SU-DHL-6 (cell line): ENCODE measurements at regions not wholly inside any gene's neighbourhood (a gene's known extent, or its start where the extent isn't known, plus 50 kb on each side); places are given as distances from the start of the nearest gene placed in this dataset.

ENCODE experiments used
- CTCF ChIP-seq: fragments of 200-600 bp; sonication (generic); IDR thresholded peaks from one replicate; pipeline ENCODE4 v1.5.1; 2017; ENCODE audit warnings: antibody characterized with exemption, mild to moderate bottlenecking, low read length, moderate library complexity; ENCODE audit not compliant: insufficient read depth, poor library complexity, severe bottlenecking
- EZH2phosphoT487 ChIP-seq: fragments of 200-600 bp; sonication (generic), shearing (Covaris generic); conservative IDR thresholded peaks from 2 replicates; pipeline ENCODE4 v1.6.1; 2018; ENCODE audit warnings: mild to moderate bottlenecking, antibody characterized with exemption, low read length, moderate library complexity, mixed read lengths

GRCh38 chr16:35559911-35560636, 2100.7 kb downstream of the TP53TG3F start:
- TF ChIP-seq CTCF (no peak), EZH2phosphoT487 (no peak)
